ENCODE measurements at regions not wholly inside any gene's neighbourhood (a gene's known extent, or its start where the extent isn't known, plus 50 kb on each side); places are given as distances from the start of the nearest gene placed in this dataset.

DNA sequence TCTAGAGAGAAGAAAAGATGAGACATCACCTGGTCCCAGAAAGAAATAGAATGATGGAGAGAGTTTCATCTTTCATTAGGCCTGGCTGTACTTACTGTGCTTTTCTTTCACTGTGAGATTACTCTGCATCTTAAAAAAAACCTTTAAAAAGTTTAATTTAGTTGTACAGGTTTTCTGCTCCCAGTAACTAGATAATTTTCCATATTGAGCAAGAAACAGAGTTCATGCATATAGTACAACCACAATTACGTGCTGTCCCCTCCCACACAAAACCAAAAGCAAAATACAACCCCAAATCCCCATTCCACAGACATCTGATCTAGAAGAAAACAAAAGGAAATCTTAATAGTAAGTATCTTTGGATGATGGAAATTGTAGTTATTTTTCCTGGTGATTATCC lies 371.2 kb downstream of the SH2D1A start:
- no peak overlapping the region for H3K27ac ChIP-seq
- H3K36me3 ChIP-seq, result no peaks in the 10 kb centered on the region
- intact Hi-C loops (cut with DNase I; ENCODE audit: low total_unique reads), result no loop called here
- DNase-seq, result no peak
- no peaks in the 10 kb centered on the region for H3K27me3 ChIP-seq (replicated peaks in 1 of 7)
- 53 to 79% (median 75%) methylated on average over 1 of the region's 1 CpG for WGBS, 5 donors
- H3K4me1 ChIP-seq, result no peaks in the 10 kb centered on the region
- TF ChIP-seq POLR2A (IDR thresholded peaks at IDR 0.05) (no peak), POLR2AphosphoS5 (IDR thresholded peaks at IDR 0.05) (no peak)
- TF ChIP-seq, protein P1, sequence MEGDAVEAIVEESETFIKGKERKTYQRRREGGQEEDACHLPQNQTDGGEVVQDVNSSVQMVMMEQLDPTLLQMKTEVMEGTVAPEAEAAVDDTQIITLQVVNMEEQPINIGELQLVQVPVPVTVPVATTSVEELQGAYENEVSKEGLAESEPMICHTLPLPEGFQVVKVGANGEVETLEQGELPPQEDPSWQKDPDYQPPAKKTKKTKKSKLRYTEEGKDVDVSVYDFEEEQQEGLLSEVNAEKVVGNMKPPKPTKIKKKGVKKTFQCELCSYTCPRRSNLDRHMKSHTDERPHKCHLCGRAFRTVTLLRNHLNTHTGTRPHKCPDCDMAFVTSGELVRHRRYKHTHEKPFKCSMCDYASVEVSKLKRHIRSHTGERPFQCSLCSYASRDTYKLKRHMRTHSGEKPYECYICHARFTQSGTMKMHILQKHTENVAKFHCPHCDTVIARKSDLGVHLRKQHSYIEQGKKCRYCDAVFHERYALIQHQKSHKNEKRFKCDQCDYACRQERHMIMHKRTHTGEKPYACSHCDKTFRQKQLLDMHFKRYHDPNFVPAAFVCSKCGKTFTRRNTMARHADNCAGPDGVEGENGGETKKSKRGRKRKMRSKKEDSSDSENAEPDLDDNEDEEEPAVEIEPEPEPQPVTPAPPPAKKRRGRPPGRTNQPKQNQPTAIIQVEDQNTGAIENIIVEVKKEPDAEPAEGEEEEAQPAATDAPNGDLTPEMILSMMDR (IDR thresholded peaks at IDR 0.05 in 8 of 11, conservative IDR thresholded peaks at IDR 0.05 in 3 of 11), result no peak
- no peaks in the 10 kb centered on the region for H3K9me3 ChIP-seq
- no peak overlapping the region for H3K4me3 ChIP-seq

DNA sequence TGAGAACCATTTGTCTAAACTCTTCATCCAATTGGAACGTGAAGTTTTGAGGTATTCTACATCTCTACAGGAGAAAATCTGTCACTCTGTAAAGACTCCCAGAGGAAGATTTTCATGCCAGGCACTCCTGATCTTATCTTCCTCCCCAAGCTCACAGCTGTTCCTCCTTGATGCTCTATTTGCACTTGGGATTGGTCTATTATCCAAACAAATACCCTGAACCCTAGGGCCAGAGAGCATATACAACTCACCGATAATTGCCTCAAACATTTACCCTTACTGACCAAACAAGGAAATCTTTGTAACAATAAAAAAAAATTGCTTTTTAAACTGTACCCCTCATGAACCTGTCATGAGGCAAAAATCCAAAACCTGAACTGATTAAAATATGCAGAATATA lies 372.7 kb downstream of the SH2D1A start:
- H3K27ac ChIP-seq, result no peak overlapping the region
- 73 to 88% (median 79%) methylated on average over 2 of the region's 2 CpGs for WGBS, 5 donors
- intact Hi-C loops (cut with DNase I; ENCODE audit: low total_unique reads), result no loop called here

DNA sequence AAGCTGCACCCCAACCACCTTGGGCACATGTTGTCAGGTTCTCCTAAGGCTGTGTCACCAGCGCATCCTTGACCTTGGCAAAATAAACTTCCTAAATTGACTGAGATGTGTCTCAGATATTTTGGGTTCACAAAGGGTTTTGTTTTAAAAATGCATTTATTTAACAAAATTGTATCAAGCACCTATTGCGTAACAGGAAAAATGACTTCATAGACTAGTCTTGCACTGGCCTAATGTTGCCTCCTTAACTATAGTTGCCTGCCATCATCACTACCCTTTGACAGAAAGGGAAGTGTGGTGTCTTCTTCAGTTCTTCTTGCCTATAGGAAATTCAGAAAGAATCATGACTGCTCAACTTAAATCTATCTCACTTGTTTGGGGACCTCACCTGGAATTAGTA lies 374.2 kb downstream of the SH2D1A start:
- Histone ChIP-seq H3K27ac (no peak overlapping the region), H3K36me3 (no peaks in the 10 kb centered on the region)
- intact Hi-C loops (cut with DNase I; ENCODE audit: low total_unique reads), result no loop called here

More for the DNA sequence above, 372.7 kb downstream of the SH2D1A start:
- no peaks in the 10 kb centered on the region for H3K27me3 ChIP-seq (replicated peaks in 1 of 7)
- no peak for DNase-seq
- no peaks in the 10 kb centered on the region for H3K9me3 ChIP-seq
- no peaks in the 10 kb centered on the region for H3K4me1 ChIP-seq
- no peak overlapping the region for H3K4me3 ChIP-seq
- TF ChIP-seq POLR2AphosphoS5 (IDR thresholded peaks at IDR 0.05) (no peak), POLR2A (IDR thresholded peaks at IDR 0.05) (no peak)
- TF ChIP-seq, protein P1 (IDR thresholded peaks at IDR 0.05 in 8 of 11, conservative IDR thresholded peaks at IDR 0.05 in 3 of 11), result no peak
- H3K36me3 ChIP-seq, result no peaks in the 10 kb centered on the region

DNA sequence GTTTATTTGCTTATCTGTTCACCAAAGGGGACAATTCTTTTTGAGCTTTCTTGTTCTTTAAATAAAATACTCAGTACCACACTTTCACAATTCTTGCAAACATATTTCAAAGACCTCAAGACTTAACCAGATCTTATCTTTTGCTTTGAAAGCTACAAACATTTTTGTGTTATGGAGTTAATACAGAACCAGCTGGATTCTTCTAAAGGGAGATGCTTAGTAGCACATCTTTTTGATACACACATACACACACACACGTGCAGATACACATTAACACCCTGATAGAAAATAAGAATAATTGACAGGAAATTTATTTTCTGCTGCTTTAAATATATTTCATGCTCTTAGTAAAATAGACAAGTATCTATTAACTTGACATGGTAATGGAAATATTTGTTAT lies 379.1 kb downstream of the SH2D1A start:
- no peaks in the 10 kb centered on the region for H3K36me3 ChIP-seq
- WGBS, 5 donors, result 53 to 75% (median 65%) methylated on average over 1 of the region's 1 CpG
- intact Hi-C loops (cut with DNase I; ENCODE audit: low total_unique reads), result no loop called here
- no peaks in the 10 kb centered on the region for H3K4me1 ChIP-seq
- no peak overlapping the region for H3K4me3 ChIP-seq
- DNase-seq, result no peak
- TF ChIP-seq POLR2A (IDR thresholded peaks at IDR 0.05) (no peak), POLR2AphosphoS5 (IDR thresholded peaks at IDR 0.05) (no peak)
- H3K27me3 ChIP-seq (replicated peaks in 1 of 7), result no peaks in the 10 kb centered on the region
- no peak overlapping the region for H3K27ac ChIP-seq
- no peaks in the 10 kb centered on the region for H3K9me3 ChIP-seq

More for the DNA sequence above, 374.2 kb downstream of the SH2D1A start:
- 76 to 100% (median 95%) methylated on average over 2 of the region's 2 CpGs for WGBS, 5 donors
- Histone ChIP-seq H3K4me3 (no peak overlapping the region), H3K9me3 (no peaks in the 10 kb centered on the region), H3K27me3 (replicated peaks in 1 of 7) (no peaks in the 10 kb centered on the region), H3K4me1 (no peaks in the 10 kb centered on the region)
- no peak for DNase-seq
- TF ChIP-seq POLR2AphosphoS5 (IDR thresholded peaks at IDR 0.05) (no peak), POLR2A (IDR thresholded peaks at IDR 0.05) (no peak)

DNA sequence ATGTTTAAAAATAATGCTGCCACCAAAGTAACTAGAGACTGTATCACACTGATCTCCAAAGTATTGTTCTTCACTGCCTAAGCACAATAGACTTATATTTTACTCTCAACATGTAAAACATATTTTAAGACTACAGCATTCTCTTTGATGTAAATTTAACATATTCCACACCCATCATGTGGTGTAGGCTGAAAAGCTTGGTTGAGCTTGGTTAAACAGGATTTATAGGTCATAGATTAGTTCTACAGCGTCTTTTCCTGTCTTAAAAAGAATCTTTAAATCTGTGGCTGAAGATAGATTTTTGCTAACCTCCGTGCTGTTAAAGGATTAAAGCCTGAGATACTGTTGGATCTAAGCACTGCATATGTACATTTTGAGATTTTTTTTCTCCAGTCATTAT lies 379.9 kb downstream of the SH2D1A start:
- TF ChIP-seq, protein P1 (IDR thresholded peaks at IDR 0.05 in 8 of 11, conservative IDR thresholded peaks at IDR 0.05 in 3 of 11), result no peak
- TF ChIP-seq POLR2A (IDR thresholded peaks at IDR 0.05) (no peak), POLR2AphosphoS5 (IDR thresholded peaks at IDR 0.05) (no peak)
- no peaks in the 10 kb centered on the region for H3K9me3 ChIP-seq
- H3K27me3 ChIP-seq (replicated peaks in 1 of 7), result no peaks in the 10 kb centered on the region
- intact Hi-C loops (cut with DNase I; ENCODE audit: low total_unique reads), result no loop called here
- no peak overlapping the region for H3K27ac ChIP-seq
- 45 to 76% (median 57%) methylated on average over 2 of the region's 2 CpGs for WGBS, 5 donors
- no peak overlapping the region for H3K4me3 ChIP-seq
- DNase-seq, result no peak
- no peaks in the 10 kb centered on the region for H3K36me3 ChIP-seq
- H3K4me1 ChIP-seq, result no peaks in the 10 kb centered on the region
